ENCODE measurements at regions not wholly inside any gene's neighbourhood (a gene's known extent, or its start where the extent isn't known, plus 50 kb on each side); places are given as distances from the start of the nearest gene placed in this dataset.

GRCh38 chr13:44870456-44870929 is 118.8 kb downstream of the NUFIP1 start:
- no peaks in the 10 kb centered on the region for H3K9me3 ChIP-seq
- no peak overlapping the region for H3K4me3 ChIP-seq
- peak overlapping the region; percentile 14 to 65 (median 48) for H3K27ac ChIP-seq
- in situ Hi-C loops (cut with MboI; ENCODE audit: low pct_ligation_motif_present in 1 of 4, low pct_unique_long_range_greater_than_20kb in 1 of 4, low sequenced_read_pairs in 3 of 4) = no loop called here
- H3K27me3 ChIP-seq = no peaks in the 10 kb centered on the region
- TF ChIP-seq EP300 (IDR thresholded peaks at IDR 0.05; ENCODE audit: low read depth) (peak; percentile 85), POLR2AphosphoS5 (IDR thresholded peaks at IDR 0.05) (peak in 2 of 3 donors; percentile 65 to 74), POLR2A (IDR thresholded peaks at IDR 0.05) (peak; percentile 45)
- TF ChIP-seq, protein P1, sequence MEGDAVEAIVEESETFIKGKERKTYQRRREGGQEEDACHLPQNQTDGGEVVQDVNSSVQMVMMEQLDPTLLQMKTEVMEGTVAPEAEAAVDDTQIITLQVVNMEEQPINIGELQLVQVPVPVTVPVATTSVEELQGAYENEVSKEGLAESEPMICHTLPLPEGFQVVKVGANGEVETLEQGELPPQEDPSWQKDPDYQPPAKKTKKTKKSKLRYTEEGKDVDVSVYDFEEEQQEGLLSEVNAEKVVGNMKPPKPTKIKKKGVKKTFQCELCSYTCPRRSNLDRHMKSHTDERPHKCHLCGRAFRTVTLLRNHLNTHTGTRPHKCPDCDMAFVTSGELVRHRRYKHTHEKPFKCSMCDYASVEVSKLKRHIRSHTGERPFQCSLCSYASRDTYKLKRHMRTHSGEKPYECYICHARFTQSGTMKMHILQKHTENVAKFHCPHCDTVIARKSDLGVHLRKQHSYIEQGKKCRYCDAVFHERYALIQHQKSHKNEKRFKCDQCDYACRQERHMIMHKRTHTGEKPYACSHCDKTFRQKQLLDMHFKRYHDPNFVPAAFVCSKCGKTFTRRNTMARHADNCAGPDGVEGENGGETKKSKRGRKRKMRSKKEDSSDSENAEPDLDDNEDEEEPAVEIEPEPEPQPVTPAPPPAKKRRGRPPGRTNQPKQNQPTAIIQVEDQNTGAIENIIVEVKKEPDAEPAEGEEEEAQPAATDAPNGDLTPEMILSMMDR (IDR thresholded peaks at IDR 0.05) = peak in 2 of 5 experiments; percentile 10 to 35
- peak; percentile 68 for DNase-seq
- peaks cover 0 to 11% (median 4%) of the 10 kb centered on the region in 4 donors for H3K4me1 ChIP-seq
- intact Hi-C loops (cut with DNase I; ENCODE audit: low total_unique reads) = no loop called here
- no peaks in the 10 kb centered on the region for H3K36me3 ChIP-seq
- 63 to 80% methylated on average over 1 to 6 of the region's 6 CpGs for WGBS, 2 donors (ENCODE audit: low coverage in 1 of 2)

DNA sequence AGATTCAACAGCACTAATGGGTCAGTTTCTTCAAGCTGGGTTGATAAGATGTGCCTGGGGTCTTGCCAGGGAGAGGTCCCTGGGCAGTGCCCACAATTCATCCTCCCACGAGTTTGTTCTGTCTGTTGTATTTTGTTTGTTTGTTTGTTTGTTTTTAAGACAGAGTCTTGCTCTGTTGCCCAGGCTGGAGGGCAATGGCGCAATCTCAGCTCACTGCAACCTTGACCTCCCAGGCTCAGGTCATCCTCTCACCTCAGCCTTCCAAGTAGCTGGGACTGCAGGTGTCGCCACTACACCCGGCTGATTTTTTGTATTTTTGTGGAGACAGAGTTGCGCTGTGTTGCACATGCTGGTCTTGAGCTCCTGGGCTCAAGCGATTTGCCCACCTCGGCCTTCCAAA is 120.1 kb downstream of the NUFIP1 start:
- Histone ChIP-seq H3K4me3 (no peak overlapping the region), H3K27me3 (no peaks in the 10 kb centered on the region), H3K27ac (peak overlapping the region in 1 of 4 donors; percentile 11), H3K4me1 (peaks cover 0 to 11% (median 4%) of the 10 kb centered on the region in 4 donors), H3K36me3 (no peaks in the 10 kb centered on the region), H3K9me3 (no peaks in the 10 kb centered on the region)
- WGBS, 2 donors (ENCODE audit: low coverage in 1 of 2) = 78 to 80% methylated on average over 1 to 7 of the region's 7 CpGs
- no peak for TF ChIP-seq POLR2A (IDR thresholded peaks at IDR 0.05)
- TF ChIP-seq, protein P1 (IDR thresholded peaks at IDR 0.05) = no peak
- no peak for TF ChIP-seq POLR2AphosphoS5 (IDR thresholded peaks at IDR 0.05)
- no peak for TF ChIP-seq EP300 (IDR thresholded peaks at IDR 0.05; ENCODE audit: low read depth)
- no peak for DNase-seq
- intact Hi-C loops (cut with DNase I; ENCODE audit: low total_unique reads) = no loop called here
- in situ Hi-C loops (cut with MboI; ENCODE audit: low pct_ligation_motif_present in 1 of 4, low pct_unique_long_range_greater_than_20kb in 1 of 4, low sequenced_read_pairs in 3 of 4) = no loop called here

DNA sequence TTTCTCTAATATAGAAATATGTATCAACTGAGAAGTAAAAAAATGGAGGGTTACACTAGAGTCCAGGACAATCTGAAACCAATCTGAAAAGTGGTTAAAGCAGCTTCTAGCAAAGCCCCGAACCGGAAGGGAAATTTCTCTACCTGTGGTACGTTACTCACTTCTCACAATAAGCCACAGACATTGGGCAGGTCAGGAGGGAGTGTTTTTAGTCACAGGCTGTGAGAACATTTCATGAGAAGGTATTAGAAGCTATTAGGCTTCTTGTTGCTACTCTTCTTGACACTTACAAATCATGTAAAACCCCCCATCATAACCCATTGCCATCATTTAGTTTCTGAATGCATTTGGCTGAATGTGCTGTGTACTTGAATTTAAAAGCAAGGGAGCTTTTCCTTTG is 120.9 kb downstream of the NUFIP1 start:
- Histone ChIP-seq H3K9me3 (no peaks in the 10 kb centered on the region), H3K27ac (no peak overlapping the region), H3K4me1 (peaks cover 0 to 11% (median 4%) of the 10 kb centered on the region in 4 donors), H3K36me3 (no peaks in the 10 kb centered on the region), H3K27me3 (no peaks in the 10 kb centered on the region), H3K4me3 (no peak overlapping the region)
- TF ChIP-seq POLR2A (IDR thresholded peaks at IDR 0.05) (no peak), POLR2AphosphoS5 (IDR thresholded peaks at IDR 0.05) (no peak), EP300 (IDR thresholded peaks at IDR 0.05; ENCODE audit: low read depth) (no peak)
- TF ChIP-seq, protein P1 (IDR thresholded peaks at IDR 0.05) = no peak
- 70% methylated on average over 3 of the region's 3 CpGs; no CpG with 5 or more reads in 1 of the 2 donors for WGBS, 2 donors (ENCODE audit: low coverage in 1 of 2)
- intact Hi-C loops (cut with DNase I; ENCODE audit: low total_unique reads) (no loop called here), in situ Hi-C loops (cut with MboI; ENCODE audit: low pct_ligation_motif_present in 1 of 4, low pct_unique_long_range_greater_than_20kb in 1 of 4, low sequenced_read_pairs in 3 of 4) (no loop called here)
- no peak for DNase-seq

GRCh38 chr13:44867825-44868224 is 121.4 kb downstream of the NUFIP1 start:
- Histone ChIP-seq H3K36me3 (no peaks in the 10 kb centered on the region), H3K4me1 (peaks cover 0 to 9% (median 4%) of the 10 kb centered on the region in 4 donors), H3K27me3 (no peaks in the 10 kb centered on the region), H3K9me3 (no peaks in the 10 kb centered on the region), H3K4me3 (no peak overlapping the region), H3K27ac (no peak overlapping the region)
- in situ Hi-C loops (cut with MboI; ENCODE audit: low pct_ligation_motif_present in 1 of 4, low pct_unique_long_range_greater_than_20kb in 1 of 4, low sequenced_read_pairs in 3 of 4) = no loop called here
- no peak for TF ChIP-seq POLR2AphosphoS5 (IDR thresholded peaks at IDR 0.05)
- TF ChIP-seq, protein P1 (IDR thresholded peaks at IDR 0.05) = no peak
- TF ChIP-seq POLR2A (IDR thresholded peaks at IDR 0.05) = no peak
- TF ChIP-seq EP300 (IDR thresholded peaks at IDR 0.05; ENCODE audit: low read depth) = no peak
- no peak for DNase-seq
- 75 to 87% methylated on average over 6 to 9 of the region's 9 CpGs for WGBS, 2 donors (ENCODE audit: low coverage in 1 of 2)
- intact Hi-C loops (cut with DNase I; ENCODE audit: low total_unique reads) = no loop called here
